Caco-2 (cell line): ENCODE measurements at regions not wholly inside any gene's neighbourhood (a gene's known extent, or its start where the extent isn't known, plus 50 kb on each side); places are given as distances from the start of the nearest gene placed in this dataset.

Experiments
- BruUV-seq: library from RNA; stranded (reverse); fragments of 400-500 nt; replicated peaks from 2 replicates; lab custom pipeline; 2021; lab: Mats Ljungman, UMichigan
- CTCF ChIA-PET: fragments of 300-600 bp; sonication (Branson Sonifier 250); formaldehyde crosslinking; loops from one replicate; lab custom pipeline; 2022; ENCODE audit warnings: antibody characterized with exemption; lab: Charles Lee
- POLR2A ChIA-PET: fragments of 300-600 bp; sonication (Branson Sonifier 250); formaldehyde crosslinking; loops from one replicate; lab custom pipeline; 2022; ENCODE audit warnings: antibody characterized with exemption; lab: Charles Lee
- DNase-seq, 2 experiments: peaks; one replicate each; pipeline versions ENCODE4 v3.0.0 to v3.0.0-alpha.2; 2020 to 2022
- H3K27me3 ChIP-seq: replicated peaks from 2 replicates; pipeline ENCODE4 v1.6.0; 2011; ENCODE audit warnings: low read length; ENCODE audit not compliant: control insufficient read depth, insufficient read depth
- H3K36me3 ChIP-seq: 2 replicates; pipeline ENCODE4 v1.5.1; 2011; ENCODE audit warnings: low read length; ENCODE audit not compliant: control insufficient read depth, insufficient read depth
- H3K4me1 ChIP-seq: fragments of 250-450 bp; sonication (Bioruptor Pico); 2 replicates; pipeline ENCODE4 v1.5.1; 2020; ENCODE audit warnings: mild to moderate bottlenecking
- H3K4me3 ChIP-seq: 2 replicates; pipeline ENCODE4 v1.5.1; 2011; ENCODE audit warnings: low read depth, mild to moderate bottlenecking, control low read depth, low read length
- H3K9me3 ChIP-seq: fragments of 250-450 bp; sonication (Bioruptor Pico); 2 replicates; pipeline ENCODE4 v1.5.1; 2020; ENCODE audit warnings: mild to moderate bottlenecking, moderate library complexity
- H3K27ac Mint-ChIP-seq: one replicate; pipeline ENCODE4 v1.8.0; 2022; ENCODE audit warnings: mixed read lengths; ENCODE audit not compliant: unreplicated experiment
- H3K27me3 Mint-ChIP-seq: one replicate; pipeline ENCODE4 v1.8.0; 2022; ENCODE audit warnings: mixed read lengths; ENCODE audit not compliant: insufficient read depth, unreplicated experiment
- H3K36me3 Mint-ChIP-seq: one replicate; pipeline ENCODE4 v1.8.0; 2022; ENCODE audit warnings: mild to moderate bottlenecking, mixed read lengths; ENCODE audit not compliant: insufficient read depth, unreplicated experiment
- H3K4me1 Mint-ChIP-seq: one replicate; pipeline ENCODE4 v1.8.0; 2022; ENCODE audit warnings: low read depth, mixed read lengths; ENCODE audit not compliant: unreplicated experiment
- H3K4me3 Mint-ChIP-seq: one replicate; pipeline ENCODE4 v1.8.0; 2022; ENCODE audit warnings: mild to moderate bottlenecking, moderate library complexity, mixed read lengths; ENCODE audit not compliant: unreplicated experiment
- H3K9me3 Mint-ChIP-seq: one replicate; pipeline ENCODE4 v1.8.0; 2022; ENCODE audit warnings: mixed read lengths; ENCODE audit not compliant: unreplicated experiment
- CTCF ChIP-seq, 2 experiments: fragments of 200-600 bp in 1 of 2; IDR thresholded peaks; 1 replicate in 1 of 2; 2 replicates in 1 of 2; pipeline versions ENCODE4 v1.5.1 to v1.8.0; 2011 to 2022; ENCODE audit warnings: antibody characterized with exemption in 1 of 2, control low read depth in 1 of 2, inconsistent platforms in 1 of 2, low read depth in 1 of 2, low read length in 1 of 2, mild to moderate bottlenecking in 1 of 2, moderate library complexity in 1 of 2; ENCODE audit not compliant: insufficient read depth in 1 of 2, severe bottlenecking in 1 of 2, unreplicated experiment in 1 of 2
- intact Hi-C: fragments of 100-400 bp; cut with micrococcal nuclease; formaldehyde crosslinking; loops from one replicate; pipeline ENCODE4 v1.10.0; 2022; ENCODE audit not compliant: unreplicated experiment

- H3K27me3 ChIP-seq = no peaks in the 10 kb centered on the region
- Mint-ChIP-seq H3K9me3 (peaks cover 62% of the 10 kb centered on the region), H3K27ac (no peak overlapping the region), H3K4me1 (no peaks in the 10 kb centered on the region), H3K36me3 (no peaks in the 10 kb centered on the region), H3K27me3 (no peaks in the 10 kb centered on the region), H3K4me3 (no peak overlapping the region)
- CTCF ChIA-PET = no interaction called here
- no peaks in the 10 kb centered on the region for H3K36me3 ChIP-seq
- no peaks in the 10 kb centered on the region for H3K4me1 ChIP-seq
- no TSS peak for BruUV-seq
- DNase-seq = no peak
- H3K4me3 ChIP-seq = no peak overlapping the region
- no peak for TF ChIP-seq CTCF (IDR thresholded peaks at IDR 0.05; ENCODE audit: insufficient read depth in 1 of 2, low read depth in 1 of 2, low read length in 1 of 2, severe bottlenecking in 1 of 2, unreplicated experiment in 1 of 2)
- POLR2A ChIA-PET = no interaction called here
- no peaks in the 10 kb centered on the region for H3K9me3 ChIP-seq
- intact Hi-C loops = no loop called here
Observed at GRCh38 chr2:83874712-83875430, 584.2 kb downstream of the SUCLG1 start.

GRCh38 chr2:83874066-83874465 is 585.0 kb downstream of the SUCLG1 start:
- Mint-ChIP-seq H3K27me3 (no peaks in the 10 kb centered on the region), H3K36me3 (no peaks in the 10 kb centered on the region), H3K27ac (no peak overlapping the region), H3K9me3 (peaks cover 59% of the 10 kb centered on the region), H3K4me1 (no peaks in the 10 kb centered on the region), H3K4me3 (no peak overlapping the region)
- CTCF ChIA-PET = no interaction called here
- Histone ChIP-seq H3K4me3 (no peak overlapping the region), H3K27me3 (no peaks in the 10 kb centered on the region), H3K9me3 (no peaks in the 10 kb centered on the region), H3K36me3 (no peaks in the 10 kb centered on the region), H3K4me1 (no peaks in the 10 kb centered on the region)
- intact Hi-C loops = no loop called here
- no peak for TF ChIP-seq CTCF (IDR thresholded peaks at IDR 0.05; ENCODE audit: insufficient read depth in 1 of 2, low read depth in 1 of 2, low read length in 1 of 2, severe bottlenecking in 1 of 2, unreplicated experiment in 1 of 2)
- POLR2A ChIA-PET = no interaction called here
- no peak for DNase-seq
- no TSS peak for BruUV-seq

GRCh38 chr2:83873110-83873509 is 586.0 kb downstream of the SUCLG1 start:
- Mint-ChIP-seq H3K27me3 (no peaks in the 10 kb centered on the region), H3K4me3 (no peak overlapping the region)
- no TSS peak for BruUV-seq

More at GRCh38 chr2:83873110-83873509, 586.0 kb downstream of the SUCLG1 start:
- Histone ChIP-seq H3K36me3 (no peaks in the 10 kb centered on the region), H3K9me3 (no peaks in the 10 kb centered on the region), H3K4me1 (no peaks in the 10 kb centered on the region), H3K27me3 (no peaks in the 10 kb centered on the region), H3K4me3 (no peak overlapping the region)
- DNase-seq = no peak
- Mint-ChIP-seq H3K27ac (no peak overlapping the region), H3K9me3 (peaks cover 49% of the 10 kb centered on the region), H3K36me3 (no peaks in the 10 kb centered on the region), H3K4me1 (no peaks in the 10 kb centered on the region)
- no peak for TF ChIP-seq CTCF (IDR thresholded peaks at IDR 0.05; ENCODE audit: insufficient read depth in 1 of 2, low read depth in 1 of 2, low read length in 1 of 2, severe bottlenecking in 1 of 2, unreplicated experiment in 1 of 2)
- ChIA-PET CTCF (no interaction called here), POLR2A (no interaction called here)
- intact Hi-C loops = no loop called here
